Vagina (tissue), 2 donors: ENCODE measurements at regions not wholly inside any gene's neighbourhood (a gene's known extent, or its start where the extent isn't known, plus 50 kb on each side); places are given as distances from the start of the nearest gene placed in this dataset.

Experiments
- CTCF ChIP-seq, 3 experiments: fragments of 450-650 bp in 2 of 3; fragments of 200-600 bp in 1 of 3; sonication (generic) in 1 of 3; IDR thresholded peaks; one replicate each; pipeline ENCODE4 v1.5.1; 2017 to 2019; ENCODE audit warnings: antibody characterized with exemption in 3 of 3, mild to moderate bottlenecking in 2 of 3, moderate library complexity in 2 of 3
- POLR2A ChIP-seq, 2 donors: fragments of 450-650 bp; IDR thresholded peaks; one replicate each; pipeline ENCODE4 v1.6.1; 2017; ENCODE audit warnings: antibody characterized with exemption in 2 of 2, mild to moderate bottlenecking in 2 of 2, moderate library complexity in 2 of 2
- POLR2AphosphoS5 ChIP-seq, 2 donors: sonication (generic); formaldehyde crosslinking; IDR thresholded peaks; one replicate each; pipeline ENCODE4 v1.9.0; 2017; ENCODE audit warnings: antibody characterized with exemption in 2 of 2, mild to moderate bottlenecking in 2 of 2, low read depth in 1 of 2; ENCODE audit not compliant: insufficient read depth in 1 of 2

GRCh38 chr1:118487932-118488331 is 302.9 kb upstream of the SPAG17 start:
- TF ChIP-seq CTCF (IDR thresholded peaks at IDR 0.05) = no peak
- no peak for TF ChIP-seq POLR2AphosphoS5 (IDR thresholded peaks at IDR 0.05; ENCODE audit: insufficient read depth in 1 of 2, low read depth in 1 of 2)
- no peak for TF ChIP-seq POLR2A (IDR thresholded peaks at IDR 0.05)
